UCSD-AML1 (cell line): ENCODE measurements at regions not wholly inside any gene's neighbourhood (a gene's known extent, or its start where the extent isn't known, plus 50 kb on each side); places are given as distances from the start of the nearest gene placed in this dataset.

Experiments used
- DNase-seq: peaks from one replicate; lab custom pipeline; 2025; ENCODE audit not compliant: unreplicated experiment; lab: John Stamatoyannopoulos, UW

DNA sequence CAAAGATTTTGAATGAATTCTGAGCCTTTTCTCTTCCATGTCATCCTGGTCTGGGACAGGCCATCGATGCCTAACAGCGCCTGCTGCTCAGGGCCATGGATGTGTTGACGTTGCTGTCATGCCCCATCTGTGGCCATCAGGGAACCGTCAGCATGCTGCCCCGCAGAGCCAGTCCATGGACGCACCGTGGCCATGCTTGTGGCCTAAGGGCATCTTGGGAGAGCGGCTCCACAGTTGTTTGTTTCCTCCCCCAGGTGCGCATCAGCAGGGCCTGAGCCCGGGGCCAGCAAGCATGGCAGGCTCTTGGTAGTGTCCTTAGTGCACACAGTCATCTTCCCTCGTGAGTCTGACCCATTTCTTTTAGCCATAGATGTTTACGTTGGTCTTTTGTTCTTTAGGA, 142.7 kb downstream of the VAPA start:
- DNase-seq = no peak

DNA sequence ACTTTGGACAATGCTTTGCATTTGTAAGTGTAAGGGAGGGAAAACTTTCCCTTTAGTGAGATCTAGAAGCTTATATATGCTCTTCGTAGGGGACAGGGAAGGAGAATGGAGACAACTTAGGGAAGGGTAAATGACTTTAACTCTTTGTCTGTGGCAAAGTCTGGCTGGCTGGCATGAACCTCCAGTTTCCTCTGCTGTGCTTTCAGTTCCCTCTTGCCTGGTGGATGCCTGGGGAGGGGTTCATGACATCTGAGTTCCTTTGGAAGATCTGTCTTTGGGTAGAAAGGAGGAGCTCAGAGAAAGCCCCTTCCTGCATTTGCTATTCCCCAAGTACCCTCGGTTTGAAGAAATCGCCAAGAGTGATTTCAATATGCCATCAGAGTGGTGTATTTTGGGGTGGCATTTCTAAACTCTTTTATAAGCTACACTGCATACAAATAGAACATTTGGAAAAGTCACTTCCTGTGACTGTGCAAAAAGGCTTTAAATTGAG, 143.6 kb downstream of the VAPA start:
- DNase-seq = no peak

DNA sequence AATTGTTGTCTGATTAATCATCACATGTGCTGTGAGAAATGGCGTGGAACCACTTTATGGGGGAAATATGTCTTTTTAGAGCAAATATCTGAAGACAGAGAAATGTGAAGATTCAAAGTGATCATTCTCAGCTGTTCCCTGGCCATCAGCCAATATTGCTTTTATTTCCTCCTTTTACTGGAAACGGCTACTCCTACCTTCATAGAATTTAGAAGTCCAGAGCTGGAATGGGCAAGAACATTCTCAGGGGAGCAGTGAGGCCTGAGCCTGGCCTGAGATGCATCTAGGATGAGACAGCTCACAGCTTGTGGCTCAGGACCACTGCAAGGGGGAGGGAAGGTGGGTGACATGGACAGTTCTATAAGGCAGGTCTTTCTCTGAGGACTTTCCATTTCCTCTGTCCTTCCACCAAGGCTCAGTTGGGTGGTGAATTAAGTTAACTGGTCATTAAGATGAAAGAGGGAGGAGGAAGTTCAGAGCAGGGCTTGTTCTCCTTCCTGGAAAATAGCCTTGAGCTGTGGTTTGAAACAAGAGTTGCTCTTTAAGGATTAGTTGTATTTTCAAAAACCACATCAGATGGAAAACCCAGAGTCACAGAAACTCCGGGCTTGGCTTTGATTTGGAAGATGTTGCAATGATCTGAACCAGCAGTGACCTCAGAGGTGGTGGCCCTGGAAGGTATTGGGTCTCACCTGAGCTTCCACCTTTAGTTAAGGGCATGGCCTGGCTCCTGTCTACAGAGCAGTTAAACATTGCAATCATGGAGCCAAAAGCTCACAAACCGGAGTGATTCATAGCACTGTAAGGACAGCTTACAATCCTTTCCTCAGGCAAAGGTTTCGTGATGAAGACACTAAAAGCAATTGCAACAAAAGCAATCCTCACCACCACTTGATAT, 144.3 kb downstream of the VAPA start:
- no peak for DNase-seq

- peak; percentile 17 for DNase-seq
Observed at GRCh38 chr18:10059610-10060468, 146.0 kb downstream of the VAPA start.

DNA sequence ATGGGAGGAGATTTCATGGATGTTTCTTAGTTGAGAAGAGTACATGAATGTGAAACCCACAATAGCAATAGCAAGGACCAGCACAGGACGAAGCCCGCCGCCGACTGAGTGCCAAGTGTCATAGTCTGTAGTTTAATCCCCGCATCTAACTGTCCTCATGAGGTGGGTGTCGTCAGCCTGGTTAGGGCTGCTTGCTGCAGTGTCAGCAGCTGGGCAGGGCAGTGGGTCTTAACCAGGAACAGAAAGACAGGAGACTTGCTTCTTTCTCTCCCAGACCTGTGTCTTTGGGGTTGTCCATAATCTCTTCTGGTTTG, 146.6 kb downstream of the VAPA start:
- DNase-seq = no peak

DNA sequence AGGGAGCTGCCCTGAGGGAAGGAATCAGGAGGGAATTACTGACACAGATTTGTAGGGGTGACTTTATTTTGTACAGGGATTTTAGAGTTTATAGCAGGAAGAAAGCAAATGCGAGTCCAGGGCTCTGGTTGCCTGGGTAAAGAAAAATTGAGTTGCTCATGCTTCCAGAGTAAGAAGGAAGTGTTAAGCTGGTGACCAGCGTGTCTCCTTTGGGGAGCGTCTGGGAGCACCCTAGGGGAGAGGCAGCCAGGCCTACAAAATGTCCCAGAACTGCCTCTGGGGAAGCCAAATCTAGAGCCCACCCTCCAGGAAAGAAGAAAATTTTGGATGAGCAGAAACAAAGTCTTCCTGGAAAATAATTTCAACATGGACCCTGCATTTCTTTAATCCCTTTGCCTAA, 147.0 kb downstream of the VAPA start:
- DNase-seq = no peak

- DNase-seq = no peak
Observed at GRCh38 chr18:10061566-10062140, 147.8 kb downstream of the VAPA start.

GRCh38 chr18:10062302-10063300, 148.8 kb downstream of the VAPA start:
- no peak for DNase-seq

DNA sequence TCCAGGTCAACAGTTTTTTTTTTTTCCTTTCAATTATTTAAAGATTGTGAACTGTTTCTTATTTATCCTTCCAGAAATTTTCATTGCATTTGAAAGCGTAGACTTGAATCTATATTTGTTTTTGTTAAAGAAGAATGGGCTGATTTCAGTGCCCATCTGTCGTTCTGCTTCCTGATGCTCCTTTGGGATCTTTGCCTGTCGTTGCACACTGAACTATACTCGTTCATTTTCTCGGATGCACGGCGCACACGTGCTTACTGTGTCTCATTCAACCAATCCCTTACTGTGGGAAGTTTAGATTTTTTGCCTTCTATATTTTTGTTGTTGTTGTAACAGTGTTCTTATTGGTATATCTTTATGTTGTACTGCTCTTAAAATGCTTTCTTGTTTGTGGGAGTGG, 149.7 kb downstream of the VAPA start:
- no peak for DNase-seq

DNA sequence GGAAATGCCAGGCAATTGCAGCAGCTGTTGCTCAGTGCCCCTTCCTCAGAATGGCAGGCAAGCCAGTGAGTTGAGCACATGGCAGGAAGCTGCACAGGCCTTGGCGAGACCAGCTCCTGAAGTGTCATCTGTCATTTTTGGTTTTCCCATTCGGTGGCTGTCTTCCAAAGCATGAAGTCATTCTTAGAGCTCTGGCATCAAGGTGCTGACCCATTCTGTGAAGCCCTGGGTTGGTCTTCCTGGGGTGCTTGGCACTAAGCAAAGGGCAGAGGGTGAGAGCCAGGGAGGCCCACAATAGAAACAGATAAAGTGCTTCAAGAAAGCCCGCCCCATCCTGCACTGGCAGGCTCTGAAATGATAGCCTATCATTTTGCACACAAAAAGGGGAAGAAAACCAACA, 150.5 kb downstream of the VAPA start:
- no peak for DNase-seq

DNA sequence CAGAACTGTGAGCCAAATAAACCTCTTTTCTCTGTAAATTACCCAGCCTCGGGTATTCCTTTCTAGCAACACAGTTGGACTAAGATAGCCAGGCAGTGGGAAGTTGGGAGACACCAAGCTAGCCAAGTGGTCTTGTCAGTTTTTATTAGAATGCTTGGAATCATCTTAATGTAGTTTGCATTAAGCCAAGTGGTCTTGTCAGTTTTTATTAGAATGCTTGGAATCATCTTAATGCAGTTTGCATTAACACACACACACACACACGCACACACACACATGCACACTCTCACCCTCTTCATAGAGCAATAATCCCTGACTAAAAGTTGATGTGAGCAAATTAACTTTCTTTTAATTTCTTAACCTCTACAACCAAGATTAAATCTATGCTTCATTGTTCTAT, 151.5 kb downstream of the VAPA start:
- DNase-seq = no peak

DNA sequence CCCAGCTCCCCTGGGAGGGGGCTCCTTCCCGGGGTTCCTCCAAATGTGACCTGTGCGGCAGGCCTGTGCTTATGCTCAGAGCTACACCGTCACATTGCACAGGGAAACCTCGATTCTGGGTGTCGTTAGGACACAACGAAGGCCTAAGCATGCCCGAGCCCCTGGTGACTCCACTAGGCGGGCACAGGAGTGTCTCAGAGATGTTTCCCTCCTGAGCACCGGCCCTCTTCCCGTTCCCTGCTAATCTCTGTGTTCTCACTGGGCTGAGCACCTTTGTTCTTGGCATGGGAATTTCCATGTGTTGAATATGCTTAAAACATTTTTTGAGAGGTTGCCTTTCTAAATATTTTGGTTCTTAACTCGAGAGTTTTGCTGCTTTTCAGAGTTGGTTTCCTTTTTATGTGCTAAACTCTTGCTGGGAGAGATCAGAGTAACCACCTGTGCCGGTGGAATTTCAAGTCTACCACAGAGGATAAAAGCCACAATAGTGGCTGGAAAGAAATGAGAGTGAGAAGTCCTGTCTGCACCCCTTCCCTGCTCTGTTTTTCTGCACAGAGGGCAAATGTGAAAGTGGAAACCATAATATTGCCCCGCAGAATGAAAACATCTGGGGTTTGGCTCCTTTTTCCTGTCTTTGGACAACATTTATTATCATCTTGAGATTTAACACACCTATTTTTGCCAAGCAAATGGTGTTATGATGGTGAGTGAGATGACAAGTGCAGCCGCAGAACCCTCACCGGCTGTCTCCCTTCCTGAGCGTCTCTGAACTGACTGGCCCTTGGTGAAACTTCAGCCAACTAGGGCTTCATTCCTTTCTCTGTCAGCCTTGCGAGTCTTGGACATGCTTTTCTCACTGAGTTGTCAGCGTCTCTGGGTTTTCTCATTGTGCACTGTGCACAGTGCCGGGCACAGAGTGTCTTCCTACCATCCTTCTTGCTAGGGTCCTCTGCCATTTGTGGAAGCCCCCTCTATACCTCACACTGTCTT, 154.1 kb downstream of the VAPA start:
- DNase-seq = no peak

- DNase-seq = no peak
Observed at GRCh38 chr18:10068766-10069567, 155.2 kb downstream of the VAPA start.

GRCh38 chr18:10070561-10071000, 156.8 kb downstream of the VAPA start:
- no peak for DNase-seq

DNA sequence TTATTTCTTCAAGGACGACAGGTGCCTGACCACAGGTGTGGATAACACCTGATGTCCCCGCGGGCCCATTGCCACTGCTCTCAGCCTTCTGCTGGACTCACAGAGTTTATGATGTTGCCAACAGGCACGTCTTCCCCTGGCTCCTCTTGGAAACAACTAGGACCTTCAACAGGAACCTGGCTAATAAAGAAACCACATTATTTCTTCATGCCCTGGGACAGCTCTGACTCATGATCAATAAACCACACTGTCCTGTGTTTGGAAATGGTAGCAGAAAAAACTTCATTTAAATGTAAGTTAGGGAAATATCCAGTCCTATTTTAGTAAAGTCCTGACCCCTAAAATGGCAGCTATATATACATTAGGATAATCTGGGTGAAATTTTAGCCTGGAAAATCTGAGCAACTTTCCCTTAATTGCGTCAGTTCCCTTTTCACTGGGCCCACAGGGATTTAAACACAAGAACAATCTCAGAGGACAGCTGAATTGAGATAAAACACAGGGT, 158.9 kb downstream of the VAPA start:
- no peak for DNase-seq

GRCh38 chr18:10074110-10074509, 160.3 kb downstream of the VAPA start:
- no peak for DNase-seq

DNA sequence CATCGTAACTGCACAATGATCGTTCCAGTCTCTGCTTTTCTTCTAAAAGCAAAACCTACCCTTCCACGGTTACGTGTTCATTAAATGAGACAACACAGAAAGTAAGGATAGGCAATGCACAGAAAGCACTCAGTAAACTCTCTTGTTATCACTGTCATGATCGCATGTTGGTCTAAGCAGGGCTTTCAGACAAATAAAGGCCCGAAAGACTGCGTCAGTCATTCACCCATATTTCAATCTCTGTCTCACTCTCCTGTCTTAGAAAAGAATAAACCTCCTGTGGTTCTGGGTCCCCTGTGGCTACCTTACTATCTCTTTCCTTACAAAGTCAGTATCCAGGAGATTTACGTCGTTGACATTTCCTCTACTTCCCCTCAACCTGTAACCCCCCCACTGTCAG, 160.9 kb downstream of the VAPA start:
- DNase-seq = no peak

DNA sequence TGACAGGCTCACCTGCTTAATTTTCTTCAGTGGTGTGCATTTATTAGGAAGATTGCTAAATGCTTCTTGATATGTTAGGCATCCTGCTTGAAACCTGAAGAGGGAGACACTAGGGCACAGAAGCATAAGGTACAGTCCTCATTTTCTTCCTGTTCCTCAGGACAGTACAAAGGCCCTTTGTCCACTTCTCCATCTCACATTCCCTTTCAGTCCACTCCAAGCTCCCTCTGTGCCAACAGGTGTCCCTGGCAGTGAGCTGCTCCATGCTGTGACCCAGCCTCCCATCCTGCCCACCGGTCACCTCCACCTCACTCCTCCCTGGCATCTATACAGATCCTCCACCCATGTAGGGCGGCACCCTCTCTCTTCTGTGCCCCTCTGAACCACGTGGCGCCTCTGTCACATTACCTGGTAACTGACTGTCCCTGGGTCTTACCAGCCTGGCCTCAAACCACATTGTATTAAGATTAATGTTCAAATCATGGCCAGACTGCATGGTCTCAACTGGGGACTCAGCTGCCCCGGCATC, 162.8 kb downstream of the VAPA start:
- no peak for DNase-seq
